NCI-H2107 treated with DMSO at 0.1 percent for 48 hours (cell line): ENCODE measurements at regions not wholly inside any gene's neighbourhood (a gene's known extent, or its start where the extent isn't known, plus 50 kb on each side); places are given as distances from the start of the nearest gene placed in this dataset.

Experiments used
- DNase-seq: peaks from one replicate; lab custom pipeline; 2025; ENCODE audit not compliant: unreplicated experiment; lab: John Stamatoyannopoulos, UW

DNA sequence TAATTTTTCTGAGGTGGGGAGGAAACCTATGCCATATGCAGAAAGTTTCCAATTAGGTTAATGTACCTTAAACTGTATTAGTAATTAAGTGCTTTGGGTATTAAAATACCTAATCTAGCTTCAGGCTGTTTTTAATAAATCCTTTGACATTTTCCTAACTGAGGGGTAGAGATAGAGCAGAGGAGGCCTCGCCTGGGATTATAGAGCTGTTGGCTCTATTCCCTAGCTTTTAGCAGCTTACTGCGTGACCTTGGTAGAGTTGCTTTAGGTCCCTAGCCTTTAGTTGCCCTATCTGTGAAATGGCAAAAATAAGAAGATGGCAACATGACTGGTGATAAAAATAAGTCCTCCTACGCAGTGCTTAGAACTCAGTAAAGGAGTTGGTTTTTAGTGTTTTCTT, 621.0 kb downstream of the LMO4 start:
- no peak for DNase-seq

DNA sequence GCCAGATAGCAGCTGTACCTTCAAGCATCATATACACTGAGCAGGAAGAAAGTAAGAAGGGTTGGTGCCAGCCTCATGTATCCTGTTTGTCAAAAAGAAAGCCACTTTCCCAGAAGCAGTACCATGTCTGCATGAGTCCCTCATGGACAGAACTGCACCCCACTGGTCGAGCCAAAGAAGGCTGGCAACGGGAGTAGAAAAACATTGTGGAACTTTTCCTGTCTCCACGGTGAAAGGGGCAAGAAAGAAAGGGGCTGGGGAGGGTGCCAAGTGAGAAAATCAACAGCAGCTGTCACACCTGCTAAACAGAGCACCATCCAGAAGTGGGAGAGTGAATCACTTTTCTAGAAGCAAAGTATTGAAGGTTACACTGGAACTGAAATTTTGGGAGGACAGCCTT, 621.7 kb downstream of the LMO4 start:
- no peak for DNase-seq

DNA sequence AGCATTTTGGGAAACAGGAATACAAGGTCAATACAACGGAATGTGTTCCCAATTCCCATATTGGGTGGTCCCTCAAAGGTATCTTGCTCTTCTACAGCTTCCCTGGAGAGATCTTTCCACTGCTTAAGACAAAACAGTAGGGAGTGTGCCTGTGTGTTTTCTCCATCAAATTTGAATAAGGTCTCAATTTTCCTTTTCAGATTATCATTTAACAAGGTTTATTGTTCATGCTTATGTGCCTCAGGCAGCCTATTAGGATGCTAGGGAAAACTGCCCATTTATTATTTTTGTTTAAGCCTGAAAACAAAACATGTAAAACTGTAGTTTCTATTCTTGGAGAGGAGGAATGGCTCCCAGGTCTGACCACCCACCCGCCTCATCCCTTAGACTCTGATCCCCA, 622.7 kb downstream of the LMO4 start:
- DNase-seq: no peak

DNA sequence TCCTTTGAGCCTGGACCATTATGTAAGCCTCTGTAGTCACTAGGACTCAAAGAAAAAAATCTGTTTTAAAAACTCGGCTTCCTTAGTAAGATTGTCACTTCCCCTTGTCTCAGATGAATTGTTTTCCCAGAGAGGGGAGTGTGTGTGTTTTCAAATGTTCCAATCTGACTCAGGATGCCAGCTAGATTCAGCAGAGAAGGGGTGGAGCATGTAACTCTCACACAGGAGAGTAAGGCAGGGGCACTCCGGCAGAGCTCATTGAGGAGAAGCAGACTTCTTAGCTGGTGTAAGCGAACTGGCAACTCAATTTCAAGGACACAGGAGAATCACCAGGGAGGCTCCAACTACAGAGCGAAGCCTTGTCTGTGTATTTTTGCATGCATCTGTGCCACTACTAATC, 623.2 kb downstream of the LMO4 start:
- no peak for DNase-seq

DNA sequence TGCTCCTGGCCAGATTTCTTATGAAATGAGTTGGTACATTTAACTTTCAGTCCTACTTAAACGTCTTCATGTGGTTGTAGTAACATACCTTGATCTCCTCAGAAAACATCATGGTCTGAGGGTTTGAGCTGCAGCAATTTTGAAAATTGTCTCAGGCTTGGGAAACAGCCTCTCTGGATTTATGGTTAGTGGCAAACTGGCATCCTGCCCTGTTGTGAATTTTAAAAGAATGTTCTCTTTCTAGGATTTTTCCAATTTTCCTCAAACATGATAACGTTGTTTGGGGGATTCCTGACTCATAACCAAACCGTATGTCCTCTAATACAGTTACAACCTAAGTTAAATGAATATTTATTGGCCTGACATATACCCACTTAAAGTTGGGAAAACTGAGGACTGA, 624.4 kb downstream of the LMO4 start:
- DNase-seq: no peak

DNA sequence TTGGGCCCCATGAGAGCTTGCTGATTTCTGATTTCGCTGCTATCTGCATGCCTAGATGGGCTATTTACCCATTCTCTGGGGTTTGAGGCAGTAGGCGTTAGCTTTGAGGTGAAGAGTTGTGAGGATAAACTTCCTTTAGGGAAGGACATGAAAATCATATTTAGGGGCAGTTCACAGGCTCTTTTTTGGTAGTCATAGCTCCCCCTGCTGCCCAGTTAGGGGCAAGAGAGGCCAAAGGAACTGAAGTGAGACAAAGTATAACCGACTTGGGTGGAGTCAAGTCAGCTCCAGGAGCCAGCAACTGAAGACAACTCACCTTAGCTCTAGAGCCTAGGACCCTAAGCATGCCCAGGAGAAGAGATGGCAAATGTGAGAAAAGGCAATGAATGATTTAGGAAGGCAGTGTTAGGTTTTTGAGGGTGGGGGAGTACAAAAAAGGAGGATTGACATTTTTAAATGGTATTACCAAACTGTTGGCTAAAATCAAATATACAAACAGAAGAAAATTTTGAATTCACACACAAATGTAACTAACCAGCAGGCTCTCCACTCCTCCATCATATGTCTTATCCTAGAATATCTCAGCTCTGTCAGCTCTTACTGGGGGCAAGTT, 625.2 kb downstream of the LMO4 start:
- DNase-seq: peak; percentile 27

DNA sequence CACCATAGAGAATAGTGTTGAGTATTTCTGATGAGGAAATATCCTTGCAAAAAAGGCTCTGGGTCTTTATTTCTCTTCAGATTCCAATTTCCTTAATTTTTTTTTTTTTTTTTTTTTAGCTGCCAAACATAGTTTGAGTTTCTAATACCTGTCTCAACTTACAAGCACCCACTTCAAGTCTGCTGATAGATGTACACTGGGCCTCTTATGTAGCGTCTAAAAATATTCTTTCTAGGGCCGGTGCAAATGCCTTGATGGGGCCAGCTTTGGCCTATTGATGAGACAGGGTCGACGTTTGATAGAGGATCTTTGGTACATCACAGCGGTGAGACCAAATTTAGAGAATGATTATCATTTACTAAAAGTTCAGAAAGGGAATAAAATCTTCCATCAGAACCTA, 626.4 kb downstream of the LMO4 start:
- DNase-seq: no peak

DNA sequence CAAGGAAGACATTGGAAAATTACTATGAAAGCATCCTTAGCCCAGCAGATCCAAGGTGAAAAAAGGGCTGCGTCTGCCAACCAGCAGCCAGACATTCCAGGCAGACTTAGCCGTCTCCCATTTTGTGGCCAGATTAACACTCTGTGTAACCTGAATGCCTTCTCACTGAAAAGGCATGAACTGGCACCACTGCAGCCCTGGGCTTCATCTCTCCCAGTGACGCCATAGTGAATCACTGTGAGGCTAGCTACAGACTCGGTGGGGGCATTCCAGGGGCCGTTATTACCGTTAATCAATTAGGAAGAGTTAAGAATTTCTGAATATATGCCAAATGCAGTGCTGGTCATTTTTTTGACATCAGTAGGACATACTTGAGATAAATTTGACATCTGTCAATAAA, 627.4 kb downstream of the LMO4 start:
- DNase-seq: no peak

DNA sequence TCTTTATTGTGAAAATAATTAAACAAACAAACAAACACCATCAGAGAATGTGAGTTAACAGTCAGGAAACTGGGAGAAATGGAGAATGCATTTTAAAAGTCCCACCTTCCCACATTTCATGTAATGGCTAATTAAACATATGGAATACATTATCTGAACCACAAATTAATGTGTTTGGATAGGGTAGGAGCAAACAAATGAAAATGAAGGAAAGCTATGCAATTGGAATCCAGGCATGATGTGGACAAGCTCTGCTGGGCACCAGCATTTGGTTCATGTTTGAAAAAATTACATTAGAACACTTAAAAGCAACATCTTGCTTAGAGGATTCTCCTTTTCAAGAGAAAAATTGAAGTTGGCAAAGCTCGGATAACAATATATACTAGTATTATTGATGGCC, 628.1 kb downstream of the LMO4 start:
- no peak for DNase-seq

DNA sequence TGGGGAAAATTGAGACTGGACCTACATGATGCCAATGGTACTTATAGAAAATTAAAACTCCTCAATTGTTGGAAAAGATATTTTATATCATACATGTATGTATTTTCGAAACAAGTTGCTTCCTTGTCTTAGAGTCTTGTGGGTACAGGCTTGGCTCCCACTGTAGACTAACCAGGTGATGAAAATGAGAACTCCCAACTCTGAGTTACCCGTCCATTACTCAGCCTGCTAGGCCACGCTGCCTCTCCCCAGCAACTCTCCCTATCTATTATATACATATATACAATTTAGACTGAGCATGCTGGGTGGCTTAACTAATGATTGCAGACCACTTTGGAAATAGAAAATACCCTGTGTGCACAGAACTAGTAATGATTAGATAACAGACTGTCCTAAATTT, 628.7 kb downstream of the LMO4 start:
- DNase-seq: no peak

DNA sequence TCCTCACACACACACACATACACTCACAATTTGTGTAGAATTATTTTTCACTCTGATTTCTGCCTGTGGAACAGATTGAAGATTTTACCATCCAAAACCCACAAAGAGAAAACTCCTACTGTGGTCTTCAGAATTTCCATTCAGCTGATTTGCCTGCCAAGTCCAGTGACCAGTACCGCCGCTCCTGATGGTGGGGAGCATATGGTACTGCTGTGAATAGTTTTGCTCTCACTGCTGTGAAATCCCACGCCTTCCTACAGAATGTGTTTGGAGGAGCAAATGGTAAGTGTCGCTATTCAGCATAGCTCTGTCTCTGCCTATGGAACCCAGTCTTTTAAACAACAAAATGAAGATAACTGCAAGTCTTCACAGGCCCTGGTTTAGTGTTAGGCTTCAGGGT, 629.5 kb downstream of the LMO4 start:
- DNase-seq: no peak

DNA sequence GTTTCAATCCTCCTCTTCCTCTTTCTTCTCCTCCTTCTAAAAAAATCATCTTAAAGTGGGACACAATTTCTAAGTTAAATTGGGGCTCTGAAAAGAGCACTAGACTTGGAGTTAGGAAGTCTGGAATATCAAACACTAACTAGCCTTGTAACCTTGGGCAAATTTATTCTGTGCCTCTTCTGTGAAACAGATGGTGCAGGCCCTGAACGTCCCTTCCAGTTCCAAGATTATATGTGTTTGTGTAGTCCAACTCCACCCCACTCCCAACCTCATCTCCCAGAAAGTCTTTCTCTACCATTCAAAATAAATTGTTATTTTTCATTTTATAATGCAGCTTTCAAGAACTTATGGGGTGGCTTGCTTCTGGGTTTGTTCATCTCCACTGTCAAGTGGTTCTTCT, 630.0 kb downstream of the LMO4 start:
- DNase-seq: no peak

DNA sequence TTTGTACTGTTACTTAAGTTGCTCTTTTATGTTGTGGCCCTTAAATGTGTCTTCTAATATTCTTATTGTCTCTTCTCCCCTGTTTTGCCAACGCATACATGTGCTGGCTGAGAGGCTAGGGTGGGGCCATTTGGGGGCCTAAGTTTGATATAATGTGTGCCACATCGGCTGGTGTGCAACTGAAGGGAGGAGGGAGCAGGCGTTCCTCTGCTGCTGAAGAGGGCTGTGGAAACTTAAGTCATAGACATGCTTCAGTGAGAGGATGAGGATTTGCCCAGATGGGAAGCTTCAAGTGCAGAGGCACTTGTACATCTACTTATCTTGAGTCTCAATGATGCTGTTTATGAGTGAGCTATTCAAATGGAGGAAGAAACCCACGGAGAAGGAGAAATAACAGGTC, 630.6 kb downstream of the LMO4 start:
- no peak for DNase-seq

DNA sequence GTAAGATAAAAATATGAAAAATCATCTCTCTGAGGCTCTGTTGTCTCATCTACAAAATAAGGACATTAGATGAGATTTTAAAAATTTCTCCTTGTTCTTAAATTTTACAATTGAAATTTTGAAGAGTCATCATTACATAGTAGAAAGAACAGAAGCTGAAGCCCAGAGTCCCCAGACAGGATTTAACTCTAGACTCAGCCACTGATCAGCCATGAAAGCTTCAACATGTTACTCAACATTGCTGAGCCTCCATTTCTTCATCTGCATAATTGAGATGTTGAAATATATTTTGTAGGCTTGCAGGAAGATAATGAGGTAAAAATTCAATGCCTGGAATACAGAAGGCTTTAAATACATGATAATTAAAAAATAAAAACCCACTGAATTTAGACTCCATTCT, 633.3 kb downstream of the LMO4 start:
- DNase-seq: no peak

DNA sequence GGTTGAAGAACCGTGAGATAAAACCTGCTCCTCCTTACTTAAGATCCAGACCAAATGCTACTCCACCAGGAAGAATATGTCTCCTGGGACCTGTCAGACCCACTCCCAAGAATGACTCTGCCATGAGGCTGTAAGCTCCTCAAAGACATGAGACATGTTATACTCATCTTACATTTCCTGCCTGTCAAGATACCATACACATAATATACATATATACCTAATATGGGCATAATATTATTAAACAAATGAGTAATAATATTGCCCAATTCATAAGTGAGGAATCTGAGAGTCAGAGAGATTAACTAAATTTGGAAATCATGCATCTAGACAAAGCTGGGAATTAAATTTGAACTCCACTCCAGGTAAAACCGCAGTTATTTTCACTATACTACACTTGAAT, 634.9 kb downstream of the LMO4 start:
- no peak for DNase-seq

DNA sequence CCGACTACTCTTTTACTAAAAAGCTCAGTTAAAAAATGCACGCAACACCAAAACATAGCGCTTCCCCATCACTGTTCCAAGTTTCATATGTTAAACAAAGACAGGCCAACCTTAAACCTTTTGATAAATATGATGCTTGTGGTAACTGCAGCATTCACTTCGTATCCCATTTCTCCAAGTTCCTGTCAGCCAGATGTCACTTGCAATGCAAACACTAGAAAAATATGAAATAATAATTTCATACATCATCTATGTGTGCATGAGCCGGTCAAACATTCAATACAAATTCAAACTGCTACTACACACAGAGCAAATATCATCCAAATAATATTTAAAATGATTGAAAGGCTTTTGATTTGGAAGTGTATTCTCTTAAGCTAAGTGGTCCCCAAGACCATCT, 636.5 kb downstream of the LMO4 start:
- no peak for DNase-seq

DNA sequence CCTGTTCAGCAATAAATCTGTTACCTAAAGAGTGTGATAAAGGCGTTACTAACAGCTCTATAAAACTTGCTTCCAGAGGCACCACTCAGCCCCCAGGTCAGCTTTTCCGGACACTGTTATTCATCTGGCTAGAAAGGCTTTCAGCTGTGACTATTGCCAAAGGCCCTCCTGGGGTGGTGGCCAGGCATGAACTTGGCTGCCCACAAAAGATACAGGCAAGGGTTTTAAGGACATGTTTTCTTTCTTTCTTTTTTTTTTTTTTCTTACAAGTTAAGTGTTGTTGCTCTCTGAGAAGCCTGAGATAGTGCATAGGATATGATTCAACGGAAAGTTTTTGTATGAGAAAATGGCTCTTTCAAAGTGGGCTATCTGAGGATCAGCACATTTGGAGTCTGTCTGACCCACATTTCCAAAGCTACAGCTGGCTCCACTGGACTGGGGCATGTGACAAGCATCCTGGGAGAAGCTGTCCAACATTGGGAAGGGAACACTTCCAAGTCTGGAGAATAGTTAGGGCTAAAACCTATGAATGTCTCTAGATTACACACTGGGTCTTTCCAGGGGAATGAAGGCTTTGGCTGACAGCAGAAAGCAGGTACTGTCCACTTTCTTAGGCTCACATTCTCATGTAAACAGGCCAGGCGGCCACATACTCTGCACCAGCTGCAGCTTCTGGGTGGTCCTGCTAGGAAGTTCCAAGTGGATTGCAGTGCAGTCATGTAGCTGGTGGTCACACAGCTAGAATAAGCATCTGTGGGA, 639.7 kb downstream of the LMO4 start:
- no peak for DNase-seq

DNA sequence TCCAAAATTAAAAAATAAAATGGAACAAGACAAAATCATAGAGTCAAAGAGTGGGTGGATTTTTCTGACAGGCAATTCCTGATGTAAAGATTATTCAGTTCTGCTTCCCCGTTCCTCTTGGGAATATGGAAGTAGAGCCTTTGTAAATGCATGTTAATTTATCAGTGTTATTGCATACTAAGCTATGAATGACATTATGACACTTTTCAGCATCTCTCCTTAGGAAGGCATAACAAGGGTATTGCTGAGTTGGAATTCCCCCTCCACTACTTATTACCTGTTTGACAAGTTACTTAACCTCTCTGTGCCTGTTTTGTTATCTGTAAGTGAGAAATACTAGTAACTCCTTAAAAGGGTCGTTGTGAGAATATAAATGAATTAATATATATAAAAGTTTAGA, 640.4 kb downstream of the LMO4 start:
- DNase-seq: no peak

DNA sequence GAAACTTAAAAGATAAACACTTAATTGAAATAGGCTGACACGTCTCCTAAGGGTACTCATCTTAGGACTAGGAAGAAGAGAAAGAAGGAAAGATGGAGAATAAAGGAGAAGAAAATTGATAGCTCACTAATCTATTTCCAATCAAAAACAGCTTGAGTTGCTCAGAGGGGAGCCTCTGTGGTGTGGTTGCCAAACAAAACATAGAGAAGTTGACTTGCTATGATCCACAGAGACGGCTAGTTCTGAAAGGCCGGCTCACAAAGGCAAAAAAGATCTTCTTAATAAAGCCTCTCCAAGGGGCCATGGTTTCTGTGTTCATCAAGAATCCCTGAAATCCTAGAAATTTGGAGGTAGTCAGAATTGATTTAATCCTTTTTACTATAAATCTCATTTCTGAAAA, 644.1 kb downstream of the LMO4 start:
- DNase-seq: no peak

DNA sequence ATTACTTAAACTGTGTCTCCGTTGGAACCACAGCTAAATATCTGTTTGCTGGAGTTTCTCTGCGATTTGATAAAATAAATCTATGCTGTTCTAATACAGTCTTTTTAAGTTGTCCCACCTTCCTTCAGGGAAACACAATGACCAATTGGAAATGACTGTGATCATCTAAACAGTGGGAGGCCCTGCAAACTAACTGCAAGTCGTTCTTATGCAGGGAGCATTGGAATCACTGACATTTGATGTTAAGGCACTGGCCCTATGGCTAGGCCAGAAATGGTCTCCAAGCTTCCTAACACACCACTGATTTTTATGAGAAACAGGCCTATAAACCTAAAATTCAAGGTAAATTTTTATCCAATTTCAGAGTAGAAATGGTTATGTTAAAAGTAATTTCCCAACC, 645.2 kb downstream of the LMO4 start:
- no peak for DNase-seq

DNA sequence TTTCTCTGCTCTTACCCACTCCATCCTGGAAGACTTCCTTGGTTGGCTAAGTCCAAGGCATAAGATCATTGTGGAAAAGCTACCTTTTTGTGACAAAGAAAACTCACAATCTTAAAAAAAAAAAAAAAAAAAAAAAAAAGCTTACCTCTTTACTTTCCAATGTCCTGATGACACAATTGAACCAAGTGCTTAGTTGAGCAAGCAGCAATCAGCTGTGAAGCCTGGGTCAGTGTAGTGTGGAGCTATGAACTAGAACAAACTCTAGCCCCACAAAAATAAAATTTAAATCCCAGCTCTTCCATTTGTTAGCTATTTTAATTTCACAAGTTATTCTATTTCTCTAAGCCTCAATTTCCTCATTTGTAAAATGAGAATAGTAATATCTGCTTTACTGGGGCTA, 647.6 kb downstream of the LMO4 start:
- DNase-seq: no peak

DNA sequence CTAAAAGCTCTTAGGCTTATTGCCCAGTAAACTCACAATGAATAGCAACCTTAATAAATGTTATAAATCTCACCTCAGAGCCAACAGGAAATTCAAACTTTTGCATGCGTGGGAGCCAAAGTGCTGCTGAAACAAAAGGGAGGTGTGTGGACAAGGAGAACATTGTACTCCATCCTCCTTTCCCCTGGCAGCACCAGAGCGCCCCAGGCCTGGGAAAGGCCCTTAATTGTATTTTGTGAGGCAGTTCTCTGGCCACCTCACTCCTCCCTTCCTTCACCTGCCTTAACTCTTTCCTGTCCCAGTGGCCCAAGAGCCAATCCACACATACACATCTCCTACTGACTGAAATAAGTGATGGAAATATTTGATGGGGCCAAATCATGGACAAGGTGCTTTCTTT, 648.5 kb downstream of the LMO4 start:
- no peak for DNase-seq

DNA sequence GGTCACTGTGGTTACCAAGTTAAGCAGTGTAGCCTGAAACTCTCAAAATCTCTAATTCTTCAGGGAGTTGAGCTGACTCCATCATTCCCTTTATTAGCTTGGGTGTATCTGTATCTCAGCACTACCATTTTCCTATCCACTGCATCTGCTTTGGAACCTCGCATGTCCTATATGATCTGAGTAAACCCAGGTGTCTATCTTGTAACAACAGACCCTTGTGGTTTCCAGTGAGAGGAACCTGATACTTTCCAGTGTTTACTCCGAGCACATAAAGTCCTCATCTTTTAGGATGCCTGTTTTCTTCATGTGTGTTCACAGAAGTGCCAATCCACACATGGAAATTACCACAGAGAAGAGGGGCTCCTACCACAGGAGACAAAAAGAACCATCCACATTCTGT, 650.4 kb downstream of the LMO4 start:
- DNase-seq: no peak
